Progenitor cell of endocrine pancreas (in vitro differentiated cells): ENCODE measurements at regions not wholly inside any gene's neighbourhood (a gene's known extent, or its start where the extent isn't known, plus 50 kb on each side); places are given as distances from the start of the nearest gene placed in this dataset.

Source experiments
- DNase-seq: peaks from one replicate; pipeline ENCODE4 v3.0.0; 2021; ENCODE audit warnings: low spot score; ENCODE audit not compliant: unreplicated experiment
- H3K27ac Mint-ChIP-seq: 2 replicates; pipeline ENCODE4 v1.8.0; 2021; ENCODE audit warnings: mild to moderate bottlenecking, moderate library complexity, mixed read lengths
- H3K27me3 Mint-ChIP-seq: 2 replicates; pipeline ENCODE4 v1.8.0; 2021; ENCODE audit warnings: mixed read lengths
- H3K36me3 Mint-ChIP-seq: 2 replicates; pipeline ENCODE4 v1.8.0; 2022; ENCODE audit warnings: mixed read lengths; ENCODE audit not compliant: insufficient read depth
- H3K4me1 Mint-ChIP-seq: 2 replicates; pipeline ENCODE4 v1.8.0; 2021; ENCODE audit warnings: low read depth, mixed read lengths
- H3K4me3 Mint-ChIP-seq: 2 replicates; pipeline ENCODE4 v1.8.0; 2021; ENCODE audit warnings: low read depth, mild to moderate bottlenecking, moderate library complexity, mixed read lengths
- H3K9me3 Mint-ChIP-seq: 2 replicates; pipeline ENCODE4 v1.8.0; 2021; ENCODE audit warnings: low read depth, mixed read lengths
- CTCF ChIP-seq: fragments of 200-600 bp; sonication (generic); IDR thresholded peaks from one replicate; pipeline ENCODE4 v1.5.0; 2021; ENCODE audit warnings: antibody characterized with exemption, mild to moderate bottlenecking; ENCODE audit not compliant: unreplicated experiment

DNA sequence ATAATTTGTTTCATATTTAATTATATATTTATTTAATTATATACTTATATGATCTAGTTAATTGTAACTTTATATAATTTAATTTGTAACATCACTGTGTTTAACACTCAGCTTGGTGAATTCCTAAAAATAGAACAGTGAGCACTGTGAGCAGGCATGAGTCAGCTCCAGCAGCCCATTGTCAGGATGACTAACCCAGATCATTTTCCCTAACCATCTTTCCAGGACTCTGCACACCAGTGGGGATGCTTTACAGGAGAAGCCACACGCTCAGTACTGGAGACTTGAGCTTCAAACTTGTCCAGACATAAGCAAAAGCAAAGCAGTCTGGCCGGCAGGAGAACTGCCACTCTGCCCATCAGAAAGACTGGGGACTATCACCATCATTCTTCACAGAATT lies 446.2 kb upstream of the TRPC7 start:
- no peak overlapping the region for H3K27ac Mint-ChIP-seq
- H3K27me3 Mint-ChIP-seq = peaks cover 4% of the 10 kb centered on the region

GRCh38 chr5:136811086-136811485 lies 445.7 kb upstream of the TRPC7 start:
- no peak for TF ChIP-seq CTCF
- Mint-ChIP-seq H3K4me3 (no peak overlapping the region), H3K27me3 (peaks cover 4% of the 10 kb centered on the region), H3K9me3 (peaks cover 2% of the 10 kb centered on the region), H3K27ac (no peak overlapping the region), H3K4me1 (no peaks in the 10 kb centered on the region), H3K36me3 (no peaks in the 10 kb centered on the region)
- no peak for DNase-seq

More for the DNA sequence above, 446.2 kb upstream of the TRPC7 start:
- Mint-ChIP-seq H3K4me1 (no peaks in the 10 kb centered on the region), H3K36me3 (no peaks in the 10 kb centered on the region), H3K4me3 (no peak overlapping the region), H3K9me3 (peaks cover 2% of the 10 kb centered on the region)
- no peak for TF ChIP-seq CTCF
- DNase-seq = no peak

GRCh38 chr5:136810261-136810801 lies 445.0 kb upstream of the TRPC7 start:
- Mint-ChIP-seq H3K9me3 (no peaks in the 10 kb centered on the region), H3K36me3 (no peaks in the 10 kb centered on the region), H3K27me3 (peaks cover 4% of the 10 kb centered on the region), H3K27ac (no peak overlapping the region), H3K4me3 (no peak overlapping the region), H3K4me1 (no peaks in the 10 kb centered on the region)
- TF ChIP-seq CTCF = no peak
- DNase-seq = no peak

DNA sequence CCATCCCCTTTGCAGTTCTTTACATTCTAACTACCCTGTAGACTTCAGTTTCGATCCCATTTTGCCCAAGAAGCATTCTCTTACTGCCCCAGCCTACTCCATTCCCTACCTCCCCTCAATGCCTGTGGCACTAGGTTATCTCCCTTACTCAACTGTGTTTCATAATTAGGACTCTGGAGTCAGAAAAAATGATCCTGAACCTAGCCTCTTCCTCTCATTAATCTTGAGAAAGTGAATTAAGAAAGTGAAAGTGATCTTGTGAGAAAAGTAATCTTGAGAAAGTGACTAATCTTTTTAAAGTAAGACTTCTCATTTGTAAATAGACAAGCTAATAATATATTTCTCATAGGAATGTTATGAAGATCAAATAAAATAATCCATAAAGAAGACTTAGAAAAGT lies 444.0 kb upstream of the TRPC7 start:
- peaks cover 4% of the 10 kb centered on the region for H3K27me3 Mint-ChIP-seq
- DNase-seq = no peak
- no peak overlapping the region for H3K27ac Mint-ChIP-seq
- H3K4me3 Mint-ChIP-seq = no peak overlapping the region
- no peaks in the 10 kb centered on the region for H3K9me3 Mint-ChIP-seq
- H3K4me1 Mint-ChIP-seq = no peaks in the 10 kb centered on the region
- no peak for TF ChIP-seq CTCF
- H3K36me3 Mint-ChIP-seq = no peaks in the 10 kb centered on the region

DNA sequence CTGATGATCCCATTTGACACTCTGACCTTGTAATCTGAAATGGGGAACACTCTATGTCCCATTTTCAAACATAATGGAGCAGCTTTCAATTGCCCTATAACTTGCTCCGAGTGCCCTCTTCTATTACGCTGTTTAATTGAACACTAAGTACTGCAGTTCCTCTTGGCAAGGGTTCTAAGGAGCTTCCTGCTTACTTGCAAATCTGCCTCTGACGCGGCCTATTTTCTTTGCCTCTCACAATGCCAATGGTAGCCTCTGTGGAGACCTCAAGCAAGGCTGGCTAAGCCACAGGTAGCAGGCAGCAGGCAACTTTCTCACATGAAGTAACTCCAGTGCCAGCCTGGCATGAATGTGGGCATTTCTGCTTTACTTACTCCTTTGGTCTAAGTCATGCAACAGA lies 443.4 kb upstream of the TRPC7 start:
- no peak for DNase-seq
- no peak overlapping the region for H3K4me3 Mint-ChIP-seq
- H3K9me3 Mint-ChIP-seq = no peaks in the 10 kb centered on the region
- H3K27ac Mint-ChIP-seq = no peak overlapping the region
- no peak for TF ChIP-seq CTCF
- H3K36me3 Mint-ChIP-seq = no peaks in the 10 kb centered on the region
- no peaks in the 10 kb centered on the region for H3K4me1 Mint-ChIP-seq
- H3K27me3 Mint-ChIP-seq = peaks cover 4% of the 10 kb centered on the region
